Prostate gland (tissue), 2 donors: ENCODE measurements at regions not wholly inside any gene's neighbourhood (a gene's known extent, or its start where the extent isn't known, plus 50 kb on each side); places are given as distances from the start of the nearest gene placed in this dataset.

Source experiments
- POLR2A ChIP-seq: fragments of 450-650 bp; IDR thresholded peaks from one replicate; pipeline ENCODE4 v1.6.1; 2016; ENCODE audit warnings: antibody characterized with exemption, mild to moderate bottlenecking
- POLR2AphosphoS5 ChIP-seq: sonication (generic); formaldehyde crosslinking; IDR thresholded peaks from one replicate; pipeline ENCODE4 v1.6.1; 2017; ENCODE audit warnings: antibody characterized with exemption
- TF ChIP-seq, protein P1 (sequence below), 4 experiments: fragments of 200-600 bp in 2 of 4; fragments of 450-650 bp in 2 of 4; sonication (generic) in 2 of 4; IDR thresholded peaks; 1 replicate in 3 of 4; 2 replicates in 1 of 4; pipeline ENCODE4 v1.5.1; 2016 to 2019; ENCODE audit warnings: antibody characterized with exemption in 4 of 4, mild to moderate bottlenecking in 2 of 4, moderate library complexity in 2 of 4

DNA sequence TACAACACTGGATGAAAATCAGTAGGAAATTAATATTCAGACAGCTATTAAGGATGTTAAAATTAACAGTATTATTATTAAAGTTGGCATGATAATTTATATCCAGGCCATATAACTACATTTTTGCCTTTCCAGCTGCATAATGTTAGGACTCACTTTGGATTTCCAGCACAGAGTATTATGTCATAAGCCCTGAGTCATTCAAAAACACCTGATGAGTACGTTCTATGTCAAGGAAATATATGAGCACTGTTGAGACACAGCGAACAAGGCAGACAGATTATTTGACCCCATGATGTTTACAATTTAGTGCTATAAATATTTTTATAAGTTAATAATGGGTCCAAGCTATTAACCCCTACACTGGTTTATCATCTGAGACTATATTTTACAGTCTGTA, 59.8 kb upstream of the RIT2 start:
- TF ChIP-seq, protein P1, sequence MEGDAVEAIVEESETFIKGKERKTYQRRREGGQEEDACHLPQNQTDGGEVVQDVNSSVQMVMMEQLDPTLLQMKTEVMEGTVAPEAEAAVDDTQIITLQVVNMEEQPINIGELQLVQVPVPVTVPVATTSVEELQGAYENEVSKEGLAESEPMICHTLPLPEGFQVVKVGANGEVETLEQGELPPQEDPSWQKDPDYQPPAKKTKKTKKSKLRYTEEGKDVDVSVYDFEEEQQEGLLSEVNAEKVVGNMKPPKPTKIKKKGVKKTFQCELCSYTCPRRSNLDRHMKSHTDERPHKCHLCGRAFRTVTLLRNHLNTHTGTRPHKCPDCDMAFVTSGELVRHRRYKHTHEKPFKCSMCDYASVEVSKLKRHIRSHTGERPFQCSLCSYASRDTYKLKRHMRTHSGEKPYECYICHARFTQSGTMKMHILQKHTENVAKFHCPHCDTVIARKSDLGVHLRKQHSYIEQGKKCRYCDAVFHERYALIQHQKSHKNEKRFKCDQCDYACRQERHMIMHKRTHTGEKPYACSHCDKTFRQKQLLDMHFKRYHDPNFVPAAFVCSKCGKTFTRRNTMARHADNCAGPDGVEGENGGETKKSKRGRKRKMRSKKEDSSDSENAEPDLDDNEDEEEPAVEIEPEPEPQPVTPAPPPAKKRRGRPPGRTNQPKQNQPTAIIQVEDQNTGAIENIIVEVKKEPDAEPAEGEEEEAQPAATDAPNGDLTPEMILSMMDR (IDR thresholded peaks at IDR 0.05): no peak
- TF ChIP-seq POLR2A (no peak), POLR2AphosphoS5 (no peak)
